Brain microvascular endothelial cell (primary cell): ENCODE measurements at regions not wholly inside any gene's neighbourhood (a gene's known extent, or its start where the extent isn't known, plus 50 kb on each side); places are given as distances from the start of the nearest gene placed in this dataset.

Source experiments
- DNase-seq: peaks from one replicate; pipeline ENCODE4 v3.0.0-alpha.2; 2020
- H3K27ac ChIP-seq: fragments of 250-450 bp; sonication (Bioruptor Pico); 2 replicates; pipeline ENCODE4 v1.5.1; 2020; ENCODE audit warnings: mild to moderate bottlenecking, moderate library complexity
- H3K27me3 ChIP-seq: fragments of 250-450 bp; sonication (Bioruptor Pico); replicated peaks from 2 replicates; pipeline ENCODE4 v1.5.1; 2020; ENCODE audit warnings: mild to moderate bottlenecking
- H3K36me3 ChIP-seq: fragments of 250-450 bp; sonication (Bioruptor Pico); replicated peaks from 2 replicates; pipeline ENCODE4 v1.5.1; 2020; ENCODE audit warnings: mild to moderate bottlenecking
- H3K4me3 ChIP-seq: 2 replicates; pipeline ENCODE4 v1.5.1; 2011; ENCODE audit warnings: low read depth, mild to moderate bottlenecking, control low read depth, low read length, moderate library complexity
- in situ Hi-C: cut with HindIII; loops from 2 replicates; pipeline ENCODE4 v1.10.0; 2017; ENCODE audit warnings: low sequenced_read_pairs, low pct_ligation_motif_present
- TF ChIP-seq, protein P1 (sequence below): IDR thresholded peaks from 2 replicates; pipeline ENCODE4 v1.5.1; 2011; ENCODE audit warnings: low read depth, mild to moderate bottlenecking, moderate library complexity, low read length, control low read depth, inconsistent platforms; ENCODE audit errors: missing control alignments

DNA sequence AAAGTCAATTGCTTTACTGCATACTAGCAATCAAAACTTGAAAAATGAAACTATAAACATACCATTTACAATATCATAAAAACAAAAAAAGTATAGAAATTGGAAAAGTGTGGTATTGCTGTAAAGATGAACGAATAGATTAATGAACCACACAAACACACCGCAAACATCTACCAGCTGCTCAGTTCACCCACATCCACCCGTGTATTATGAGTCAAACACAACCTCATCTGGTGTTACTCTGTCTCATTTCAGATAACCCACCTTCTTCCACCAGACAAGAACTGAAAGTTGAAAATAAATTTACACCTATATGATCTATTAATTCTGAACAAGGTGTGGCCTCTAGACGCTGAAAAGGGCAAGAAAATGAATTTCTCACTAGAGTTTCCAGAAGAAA is 53.3 kb downstream of the BLID start:
- TF ChIP-seq, protein P1, sequence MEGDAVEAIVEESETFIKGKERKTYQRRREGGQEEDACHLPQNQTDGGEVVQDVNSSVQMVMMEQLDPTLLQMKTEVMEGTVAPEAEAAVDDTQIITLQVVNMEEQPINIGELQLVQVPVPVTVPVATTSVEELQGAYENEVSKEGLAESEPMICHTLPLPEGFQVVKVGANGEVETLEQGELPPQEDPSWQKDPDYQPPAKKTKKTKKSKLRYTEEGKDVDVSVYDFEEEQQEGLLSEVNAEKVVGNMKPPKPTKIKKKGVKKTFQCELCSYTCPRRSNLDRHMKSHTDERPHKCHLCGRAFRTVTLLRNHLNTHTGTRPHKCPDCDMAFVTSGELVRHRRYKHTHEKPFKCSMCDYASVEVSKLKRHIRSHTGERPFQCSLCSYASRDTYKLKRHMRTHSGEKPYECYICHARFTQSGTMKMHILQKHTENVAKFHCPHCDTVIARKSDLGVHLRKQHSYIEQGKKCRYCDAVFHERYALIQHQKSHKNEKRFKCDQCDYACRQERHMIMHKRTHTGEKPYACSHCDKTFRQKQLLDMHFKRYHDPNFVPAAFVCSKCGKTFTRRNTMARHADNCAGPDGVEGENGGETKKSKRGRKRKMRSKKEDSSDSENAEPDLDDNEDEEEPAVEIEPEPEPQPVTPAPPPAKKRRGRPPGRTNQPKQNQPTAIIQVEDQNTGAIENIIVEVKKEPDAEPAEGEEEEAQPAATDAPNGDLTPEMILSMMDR: no peak
- Histone ChIP-seq H3K27ac (no peak overlapping the region), H3K4me3 (no peak overlapping the region), H3K27me3 (no peaks in the 10 kb centered on the region), H3K36me3 (no peaks in the 10 kb centered on the region)
- in situ Hi-C loops: no loop called here
- no peak for DNase-seq

DNA sequence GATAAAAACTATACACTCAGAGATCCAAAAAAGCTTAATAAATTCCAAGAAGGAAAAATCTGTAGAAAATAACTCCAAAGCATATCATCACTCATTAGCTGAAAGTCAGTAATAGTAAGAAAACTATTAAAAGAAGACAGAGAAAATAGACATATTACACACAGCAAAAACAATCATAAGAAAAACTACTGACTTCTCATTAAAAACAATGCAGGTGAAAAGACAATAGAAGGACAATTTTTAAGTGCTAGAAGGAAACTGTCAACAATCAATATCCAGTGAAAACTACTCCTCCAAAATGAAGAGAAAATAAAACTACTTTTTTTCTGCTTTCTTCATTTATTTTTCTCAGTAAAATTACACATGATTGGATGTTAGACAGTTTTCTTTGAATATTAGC is 56.5 kb downstream of the BLID start:
- in situ Hi-C loops: no loop called here
- H3K4me3 ChIP-seq: no peak overlapping the region
- H3K27ac ChIP-seq: no peak overlapping the region
- no peak for DNase-seq
- no peaks in the 10 kb centered on the region for H3K36me3 ChIP-seq
- no peaks in the 10 kb centered on the region for H3K27me3 ChIP-seq
- TF ChIP-seq, protein P1: no peak

DNA sequence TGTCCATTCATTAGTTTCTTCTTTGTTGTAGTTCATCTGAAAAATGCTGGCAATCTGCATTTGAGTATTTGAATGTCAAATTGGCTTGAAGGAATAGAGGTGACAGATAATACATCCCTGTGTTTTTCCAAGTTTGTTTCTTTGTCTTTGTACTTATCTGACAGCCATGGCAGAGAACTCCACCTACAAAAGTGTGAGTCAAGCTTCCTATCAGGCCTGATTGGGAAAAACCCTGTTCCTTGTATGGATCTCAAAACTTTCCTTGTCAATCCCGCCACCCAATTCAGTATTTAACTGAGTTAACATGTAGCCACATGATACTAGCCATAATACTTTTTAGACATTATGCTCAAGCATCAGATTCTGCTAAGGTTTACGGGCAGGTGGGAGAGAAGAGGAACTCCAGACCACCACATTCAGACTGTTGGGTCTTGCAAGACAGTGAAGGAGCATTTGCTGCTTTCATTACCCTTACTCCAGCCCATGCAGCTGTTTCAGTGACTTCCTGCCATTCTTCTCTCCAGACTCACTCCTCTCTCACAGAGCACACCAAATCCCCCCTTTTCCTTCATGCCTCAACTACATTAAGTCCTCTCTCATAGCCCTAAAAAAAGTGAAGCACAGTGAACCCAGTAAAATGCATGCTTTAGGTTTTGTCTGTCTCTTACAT is 65.9 kb downstream of the BLID start:
- Histone ChIP-seq H3K27me3 (no peaks in the 10 kb centered on the region), H3K36me3 (no peaks in the 10 kb centered on the region), H3K4me3 (no peak overlapping the region), H3K27ac (no peak overlapping the region)
- in situ Hi-C loops: no loop called here
- DNase-seq: no peak
- TF ChIP-seq, protein P1: no peak

DNA sequence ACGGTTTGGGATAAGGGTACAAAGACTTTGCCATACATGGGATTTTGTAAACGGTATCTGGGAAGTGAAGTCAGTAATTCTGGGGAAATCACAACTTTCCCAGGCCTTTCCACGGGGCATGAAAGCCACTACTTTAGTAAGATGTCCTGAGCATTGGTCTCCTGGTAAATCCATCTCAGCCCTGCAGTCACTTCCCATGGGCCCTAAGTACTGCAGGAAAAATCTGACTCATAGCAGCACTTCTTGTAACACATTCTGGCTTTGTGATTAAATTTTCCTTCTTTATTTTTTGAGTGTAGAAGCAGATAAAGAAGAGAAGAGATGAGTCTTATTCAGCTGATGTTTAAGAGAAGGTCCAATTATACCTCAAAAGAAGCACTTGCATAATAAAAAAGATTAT is 67.6 kb downstream of the BLID start:
- no peak for DNase-seq
- Histone ChIP-seq H3K27me3 (no peaks in the 10 kb centered on the region), H3K27ac (no peak overlapping the region), H3K4me3 (no peak overlapping the region), H3K36me3 (no peaks in the 10 kb centered on the region)
- in situ Hi-C loops: no loop called here
- TF ChIP-seq, protein P1: no peak

DNA sequence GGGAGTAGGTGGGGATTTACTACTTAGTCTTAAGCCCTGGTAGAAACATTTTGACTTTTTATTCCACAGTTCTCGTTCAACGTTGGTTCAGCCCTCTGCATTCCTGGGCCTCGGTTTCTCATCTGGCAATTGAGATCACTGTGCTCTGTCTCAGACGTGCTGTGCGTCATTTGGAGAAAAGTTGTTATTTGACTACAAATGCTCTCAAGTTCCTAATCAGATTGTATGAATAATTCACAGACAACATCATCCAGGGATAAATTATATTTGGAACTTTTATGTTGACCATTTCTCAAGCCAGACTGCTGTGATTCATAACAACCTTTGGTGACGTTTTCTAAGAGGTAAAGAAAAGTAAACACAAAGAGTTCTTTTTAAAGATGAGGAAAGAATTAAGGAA is 69.2 kb downstream of the BLID start:
- peak overlapping the region; percentile 79 for H3K27ac ChIP-seq

More for the DNA sequence above, 69.2 kb downstream of the BLID start:
- H3K4me3 ChIP-seq: no peak overlapping the region
- in situ Hi-C loops: no loop called here
- H3K27me3 ChIP-seq: no peaks in the 10 kb centered on the region
- TF ChIP-seq, protein P1: no peak
- DNase-seq: peak; percentile 67
- no peaks in the 10 kb centered on the region for H3K36me3 ChIP-seq
